ENCODE measurements at regions not wholly inside any gene's neighbourhood (a gene's known extent, or its start where the extent isn't known, plus 50 kb on each side); places are given as distances from the start of the nearest gene placed in this dataset.
"Not testable (repeated sequence)": the region's sequence is repeated elsewhere in the genome, so short reads cannot be mapped to it uniquely, and the experiment has no call there.

- ChIA-PET POLR2A (no interaction called here), CTCF (interaction anchor here (1.0 to 32.4 kb wide), 5 partner anchors 10 to 426 kb away, joined by 3 to 558 read pairs (median 4); no protein-coding TSS in a partner anchor)
- no peak for TF ChIP-seq CTCF (IDR thresholded peaks at IDR 0.05; ENCODE audit: control extremely low read depth, extremely low read depth, low read depth, missing control alignments)
- no peak for DNase-seq (ENCODE audit: extremely low spot score)
These were observed 116.6 kb upstream of the PZP start for GRCh38 chr12:9324782-9325181.

GRCh38 chr12:9323144-9323681, 115.0 kb upstream of the PZP start:
- no peak for TF ChIP-seq CTCF (IDR thresholded peaks at IDR 0.05; ENCODE audit: control extremely low read depth, extremely low read depth, low read depth, missing control alignments)
- POLR2A ChIA-PET: no interaction called here
- no peak for DNase-seq (ENCODE audit: extremely low spot score)
- CTCF ChIA-PET: interaction anchor here (2.0 to 32.4 kb wide), 3 partner anchors 9 to 259 kb away, joined by 4 to 558 read pairs (median 7); no protein-coding TSS in a partner anchor

GRCh38 chr12:9319842-9320173, 111.6 kb upstream of the PZP start:
- TF ChIP-seq CTCF (IDR thresholded peaks at IDR 0.05; ENCODE audit: control extremely low read depth, extremely low read depth, low read depth, missing control alignments): no peak
- no peak for DNase-seq (ENCODE audit: extremely low spot score)
- ChIA-PET POLR2A (no interaction called here), CTCF (no interaction called here)

- POLR2A ChIA-PET: no interaction called here
- CTCF ChIA-PET: no interaction called here
- no peak for DNase-seq (ENCODE audit: extremely low spot score)
- TF ChIP-seq CTCF (IDR thresholded peaks at IDR 0.05; ENCODE audit: control extremely low read depth, extremely low read depth, low read depth, missing control alignments): no peak
These were observed 111.0 kb upstream of the PZP start for GRCh38 chr12:9319044-9319841.

GRCh38 chr12:9313479-9313878, 105.3 kb upstream of the PZP start:
- POLR2A ChIA-PET; DNase-seq (ENCODE audit: extremely low spot score); CTCF ChIA-PET: not testable (repeated sequence)

- POLR2A ChIA-PET; DNase-seq (ENCODE audit: extremely low spot score); CTCF ChIA-PET: not testable (repeated sequence)
These were observed 104.5 kb upstream of the PZP start for GRCh38 chr12:9312406-9313392.

- POLR2A ChIA-PET; DNase-seq (ENCODE audit: extremely low spot score); CTCF ChIA-PET: not testable (repeated sequence)
These were observed 103.3 kb upstream of the PZP start for GRCh38 chr12:9311454-9311853.

- not testable (repeated sequence) for DNase-seq (ENCODE audit: extremely low spot score)
These were observed 102.5 kb upstream of the PZP start for GRCh38 chr12:9310645-9311044.

GRCh38 chr12:9309749-9310148, 101.6 kb upstream of the PZP start:
- POLR2A ChIA-PET; DNase-seq (ENCODE audit: extremely low spot score); CTCF ChIA-PET: not testable (repeated sequence)

More at GRCh38 chr12:9310645-9311044, 102.5 kb upstream of the PZP start:
- CTCF ChIA-PET, POLR2A ChIA-PET: not testable (repeated sequence)

GRCh38 chr12:9308745-9309144, 100.5 kb upstream of the PZP start:
- CTCF ChIA-PET; DNase-seq (ENCODE audit: extremely low spot score); POLR2A ChIA-PET: not testable (repeated sequence)

- DNase-seq (ENCODE audit: extremely low spot score); CTCF ChIA-PET; POLR2A ChIA-PET: not testable (repeated sequence)
These were observed 100.0 kb upstream of the PZP start for GRCh38 chr12:9308163-9308562.

GRCh38 chr12:9307255-9307654, 99.1 kb upstream of the PZP start:
- POLR2A ChIA-PET; CTCF ChIA-PET; DNase-seq (ENCODE audit: extremely low spot score): not testable (repeated sequence)

- CTCF ChIA-PET; POLR2A ChIA-PET; DNase-seq (ENCODE audit: extremely low spot score): not testable (repeated sequence)
These were observed 97.8 kb upstream of the PZP start for GRCh38 chr12:9306004-9306403.

Measured in GM10248 (cell line).